DND-41 (cell line): ENCODE measurements at regions not wholly inside any gene's neighbourhood (a gene's known extent, or its start where the extent isn't known, plus 50 kb on each side); places are given as distances from the start of the nearest gene placed in this dataset.

Experiments used
- EZH2 ChIP-seq: IDR thresholded peaks from 3 replicates; pipeline ENCODE4 v1.6.1; 2012; ENCODE audit warnings: borderline replicate concordance, low read depth, mild to moderate bottlenecking, moderate library complexity, low read length, inconsistent platforms; ENCODE audit not compliant: severe bottlenecking
- TF ChIP-seq, protein P1 (sequence below): IDR thresholded peaks from 2 replicates; pipeline ENCODE4 v1.5.1; 2012; ENCODE audit warnings: borderline replicate concordance, low read length, moderate library complexity, mild to moderate bottlenecking; ENCODE audit not compliant: poor library complexity, severe bottlenecking; ENCODE audit errors: extremely low read depth

DNA sequence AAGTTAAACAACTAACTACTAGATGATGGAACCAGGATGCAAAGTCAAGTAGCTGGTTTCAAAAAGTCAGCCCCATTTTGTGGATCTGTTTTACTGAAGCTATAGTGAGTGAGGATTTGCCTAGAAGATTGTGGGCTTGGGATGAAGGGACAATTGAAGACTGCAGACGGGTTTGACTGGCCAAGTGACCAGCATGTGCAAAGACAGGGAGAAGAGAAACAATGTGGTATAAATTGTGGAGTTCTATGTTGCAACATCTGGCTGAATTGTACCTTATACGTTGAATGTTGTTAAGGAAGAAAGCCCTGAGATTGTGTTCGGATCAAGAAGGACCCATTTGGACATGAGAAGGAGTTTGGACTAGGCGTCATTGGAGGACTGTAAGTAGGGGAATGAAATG, 101.8 kb downstream of the MAT2B start:
- TF ChIP-seq, protein P1, sequence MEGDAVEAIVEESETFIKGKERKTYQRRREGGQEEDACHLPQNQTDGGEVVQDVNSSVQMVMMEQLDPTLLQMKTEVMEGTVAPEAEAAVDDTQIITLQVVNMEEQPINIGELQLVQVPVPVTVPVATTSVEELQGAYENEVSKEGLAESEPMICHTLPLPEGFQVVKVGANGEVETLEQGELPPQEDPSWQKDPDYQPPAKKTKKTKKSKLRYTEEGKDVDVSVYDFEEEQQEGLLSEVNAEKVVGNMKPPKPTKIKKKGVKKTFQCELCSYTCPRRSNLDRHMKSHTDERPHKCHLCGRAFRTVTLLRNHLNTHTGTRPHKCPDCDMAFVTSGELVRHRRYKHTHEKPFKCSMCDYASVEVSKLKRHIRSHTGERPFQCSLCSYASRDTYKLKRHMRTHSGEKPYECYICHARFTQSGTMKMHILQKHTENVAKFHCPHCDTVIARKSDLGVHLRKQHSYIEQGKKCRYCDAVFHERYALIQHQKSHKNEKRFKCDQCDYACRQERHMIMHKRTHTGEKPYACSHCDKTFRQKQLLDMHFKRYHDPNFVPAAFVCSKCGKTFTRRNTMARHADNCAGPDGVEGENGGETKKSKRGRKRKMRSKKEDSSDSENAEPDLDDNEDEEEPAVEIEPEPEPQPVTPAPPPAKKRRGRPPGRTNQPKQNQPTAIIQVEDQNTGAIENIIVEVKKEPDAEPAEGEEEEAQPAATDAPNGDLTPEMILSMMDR, result no peak
- no peak for TF ChIP-seq EZH2
